Activated CD4-positive, alpha-beta T cell treated with anti-CD3 and anti-CD28 coated beads, Interleukin-2, amount 10 ng/mL, durations not matched to agents 24 days and 14 days (primary cell): ENCODE measurements at regions not wholly inside any gene's neighbourhood (a gene's known extent, or its start where the extent isn't known, plus 50 kb on each side); places are given as distances from the start of the nearest gene placed in this dataset.

Experiments
- DNase-seq: peaks from one replicate; pipeline ENCODE4 v3.0.0; 2022
- H3K27ac Mint-ChIP-seq: one replicate; pipeline ENCODE4 v1.8.0; 2022; ENCODE audit warnings: mild to moderate bottlenecking, mixed read lengths
- H3K27me3 Mint-ChIP-seq: one replicate; pipeline ENCODE4 v1.8.0; 2022; ENCODE audit warnings: mixed read lengths
- H3K36me3 Mint-ChIP-seq: one replicate; pipeline ENCODE4 v1.8.0; 2022; ENCODE audit warnings: low read depth, mild to moderate bottlenecking, mixed read lengths
- H3K4me1 Mint-ChIP-seq: one replicate; pipeline ENCODE4 v1.8.0; 2021; ENCODE audit warnings: mixed read lengths
- H3K4me3 Mint-ChIP-seq: one replicate; pipeline ENCODE4 v1.8.0; 2022; ENCODE audit warnings: mild to moderate bottlenecking, moderate library complexity, mixed read lengths
- H3K9me3 Mint-ChIP-seq: one replicate; pipeline ENCODE4 v1.8.0; 2021; ENCODE audit warnings: mixed read lengths
- intact Hi-C: fragments of 100-400 bp; cut with micrococcal nuclease; formaldehyde crosslinking; loops from one replicate; pipeline ENCODE4 v1.15.1; 2023

DNA sequence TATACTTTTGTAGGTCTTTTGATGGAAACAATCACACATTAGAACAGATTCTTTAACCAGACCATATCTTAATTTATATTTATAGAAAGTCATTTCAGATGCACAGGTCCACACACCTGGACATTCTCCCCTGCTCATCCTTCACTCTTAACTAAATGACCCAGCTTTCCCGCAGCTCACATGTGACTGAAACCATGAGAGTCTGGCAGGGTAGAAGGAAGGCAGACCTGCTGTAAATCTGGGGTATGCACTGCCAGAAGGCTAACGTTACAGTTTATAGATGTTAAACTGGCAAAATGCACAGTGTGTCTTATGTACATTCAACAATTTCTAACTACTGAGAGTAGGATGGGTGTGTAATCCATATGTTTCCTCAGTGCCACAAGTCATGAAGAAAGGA lies 359.5 kb upstream of the SPTLC3 start:
- DNase-seq, result no peak
- Mint-ChIP-seq H3K9me3 (no peaks in the 10 kb centered on the region), H3K27me3 (no peaks in the 10 kb centered on the region), H3K27ac (no peak overlapping the region), H3K4me1 (no peaks in the 10 kb centered on the region), H3K36me3 (no peaks in the 10 kb centered on the region), H3K4me3 (no peak overlapping the region)
- intact Hi-C loops, result no loop called here

DNA sequence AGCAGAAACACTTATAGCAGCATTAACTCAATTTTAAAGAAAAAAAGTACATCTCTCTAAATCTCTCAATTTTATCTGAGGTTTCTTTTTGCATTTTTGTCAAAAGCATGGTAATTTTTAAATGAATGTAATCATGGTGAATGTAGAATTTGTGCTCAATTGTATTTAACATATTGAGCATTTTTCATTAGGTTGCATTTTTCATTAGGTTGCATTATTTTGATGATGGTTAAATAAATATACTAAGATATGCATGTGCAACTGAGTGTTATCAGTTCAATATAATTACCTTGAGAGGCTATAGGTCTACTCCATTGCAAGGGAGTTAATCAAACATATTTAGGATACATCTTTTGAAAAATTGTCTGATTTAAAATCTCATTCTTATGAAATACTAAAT lies 355.1 kb upstream of the SPTLC3 start:
- Mint-ChIP-seq H3K27ac (no peak overlapping the region), H3K4me3 (no peak overlapping the region), H3K27me3 (no peaks in the 10 kb centered on the region), H3K36me3 (no peaks in the 10 kb centered on the region), H3K4me1 (no peaks in the 10 kb centered on the region), H3K9me3 (no peaks in the 10 kb centered on the region)
- no peak for DNase-seq
- intact Hi-C loops, result no loop called here

DNA sequence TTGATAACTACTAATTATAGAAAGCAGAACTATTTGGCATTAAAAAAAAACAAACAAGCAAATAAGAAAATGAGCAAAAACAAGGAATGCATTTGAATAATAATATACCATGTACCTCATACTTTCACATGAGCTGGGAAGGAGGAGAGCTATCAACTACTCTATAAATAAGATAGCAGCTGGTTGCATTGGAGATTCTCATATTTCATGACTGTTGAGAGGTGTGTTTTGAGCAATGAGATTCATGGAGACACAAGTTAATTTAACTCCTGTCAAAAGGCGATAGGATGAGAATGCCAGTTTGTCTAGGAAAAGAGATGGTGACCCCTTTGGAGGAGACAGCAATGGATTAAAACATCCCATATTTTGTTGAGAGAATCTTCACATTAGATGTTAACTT lies 348.8 kb upstream of the SPTLC3 start:
- no peaks in the 10 kb centered on the region for H3K36me3 Mint-ChIP-seq
- no peak overlapping the region for H3K27ac Mint-ChIP-seq
- H3K4me3 Mint-ChIP-seq, result no peak overlapping the region
- DNase-seq, result no peak
- no peaks in the 10 kb centered on the region for H3K27me3 Mint-ChIP-seq
- H3K9me3 Mint-ChIP-seq, result peaks cover 3% of the 10 kb centered on the region
- no peaks in the 10 kb centered on the region for H3K4me1 Mint-ChIP-seq
- intact Hi-C loops, result no loop called here

DNA sequence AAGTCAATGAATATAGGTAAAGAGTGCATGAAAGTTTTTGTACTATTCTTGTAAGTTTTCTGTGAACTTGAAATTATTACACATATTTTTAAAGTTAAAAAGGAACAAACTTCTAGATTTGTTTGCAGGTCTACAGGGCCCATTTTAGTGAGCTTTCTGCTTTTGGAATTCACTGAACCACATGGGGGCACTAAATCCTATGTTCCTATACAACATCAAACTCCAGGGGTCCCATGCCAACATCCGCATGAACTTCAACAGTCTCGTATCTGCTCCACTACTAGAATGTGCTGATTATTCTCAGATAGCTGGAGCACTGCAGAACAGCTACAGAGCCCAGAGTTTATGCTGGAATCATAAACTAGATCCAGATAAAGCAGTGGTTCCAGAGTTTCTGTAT lies 347.9 kb upstream of the SPTLC3 start:
- Mint-ChIP-seq H3K9me3 (peaks cover 3% of the 10 kb centered on the region), H3K27ac (no peak overlapping the region), H3K27me3 (no peaks in the 10 kb centered on the region), H3K4me3 (no peak overlapping the region), H3K36me3 (no peaks in the 10 kb centered on the region), H3K4me1 (no peaks in the 10 kb centered on the region)
- intact Hi-C loops, result no loop called here
- DNase-seq, result no peak

DNA sequence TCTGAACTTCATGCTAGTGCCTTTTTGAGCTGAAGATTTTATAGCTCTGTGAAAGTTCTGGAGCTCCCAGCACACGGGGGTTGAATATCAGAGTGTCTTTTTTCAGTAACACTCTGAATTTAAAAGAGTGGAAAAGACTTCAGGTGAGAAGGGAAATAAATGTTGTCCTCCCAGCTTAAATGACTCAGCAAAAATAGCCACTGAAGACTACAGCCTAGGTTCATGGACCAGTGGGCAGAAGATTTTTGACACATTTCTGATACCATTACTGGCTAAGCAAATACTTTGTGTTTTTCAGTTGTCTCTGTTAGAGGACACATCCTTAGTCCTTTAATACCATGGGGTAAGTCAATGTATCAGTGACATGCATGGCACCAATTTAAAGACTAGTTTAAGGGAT lies 338.5 kb upstream of the SPTLC3 start:
- no peaks in the 10 kb centered on the region for H3K4me1 Mint-ChIP-seq
- H3K9me3 Mint-ChIP-seq, result peaks cover 5% of the 10 kb centered on the region

DNA sequence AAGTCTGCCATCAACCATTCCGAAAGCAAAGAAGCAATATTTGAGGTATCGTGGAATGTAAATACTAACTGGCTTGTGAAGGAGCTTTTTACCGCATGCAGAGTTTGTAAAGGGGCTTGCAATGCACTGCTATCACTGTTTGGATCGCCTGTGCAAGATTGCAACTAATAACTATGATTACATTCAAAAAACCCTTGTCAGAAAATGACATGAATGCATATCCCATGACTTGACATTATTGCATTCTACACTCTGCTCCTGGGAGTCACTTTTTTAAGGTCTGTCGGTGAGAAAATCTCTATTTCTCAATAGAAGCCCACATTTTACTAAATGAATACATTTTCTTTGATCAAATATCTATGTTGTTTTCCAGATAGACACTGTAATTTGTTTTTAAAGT lies 335.4 kb upstream of the SPTLC3 start:
- no peak overlapping the region for H3K4me3 Mint-ChIP-seq
- intact Hi-C loops, result no loop called here
- H3K27me3 Mint-ChIP-seq, result no peaks in the 10 kb centered on the region
- peaks cover 5% of the 10 kb centered on the region for H3K9me3 Mint-ChIP-seq
- no peaks in the 10 kb centered on the region for H3K36me3 Mint-ChIP-seq
- H3K27ac Mint-ChIP-seq, result no peak overlapping the region
- H3K4me1 Mint-ChIP-seq, result no peaks in the 10 kb centered on the region
- no peak for DNase-seq

More for the DNA sequence above, 338.5 kb upstream of the SPTLC3 start:
- intact Hi-C loops, result no loop called here
- no peaks in the 10 kb centered on the region for H3K27me3 Mint-ChIP-seq
- no peak overlapping the region for H3K27ac Mint-ChIP-seq
- H3K36me3 Mint-ChIP-seq, result no peaks in the 10 kb centered on the region
- DNase-seq, result no peak
- H3K4me3 Mint-ChIP-seq, result no peak overlapping the region

DNA sequence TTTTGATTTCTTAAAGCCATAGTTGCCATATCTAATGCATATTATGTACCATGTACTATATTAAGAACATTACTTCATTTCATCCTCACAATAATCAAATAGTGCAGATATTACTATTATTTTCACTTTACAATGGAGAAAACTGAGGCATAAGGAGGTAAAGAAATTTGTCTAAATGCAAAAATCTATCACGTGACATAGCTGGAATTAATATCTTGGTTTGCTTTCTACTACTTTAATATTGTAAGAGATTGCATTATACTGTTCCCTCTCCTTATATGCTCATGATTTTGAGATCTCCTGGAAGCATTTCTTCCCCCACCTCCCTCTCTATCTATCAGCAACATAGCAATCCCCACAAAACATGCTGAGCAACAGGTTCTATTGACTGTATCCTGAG lies 330.8 kb upstream of the SPTLC3 start:
- intact Hi-C loops, result no loop called here
- no peaks in the 10 kb centered on the region for H3K27me3 Mint-ChIP-seq
- H3K4me1 Mint-ChIP-seq, result no peaks in the 10 kb centered on the region
- H3K9me3 Mint-ChIP-seq, result no peaks in the 10 kb centered on the region
- DNase-seq, result no peak
- H3K36me3 Mint-ChIP-seq, result no peaks in the 10 kb centered on the region
- H3K4me3 Mint-ChIP-seq, result no peak overlapping the region
- H3K27ac Mint-ChIP-seq, result no peak overlapping the region

DNA sequence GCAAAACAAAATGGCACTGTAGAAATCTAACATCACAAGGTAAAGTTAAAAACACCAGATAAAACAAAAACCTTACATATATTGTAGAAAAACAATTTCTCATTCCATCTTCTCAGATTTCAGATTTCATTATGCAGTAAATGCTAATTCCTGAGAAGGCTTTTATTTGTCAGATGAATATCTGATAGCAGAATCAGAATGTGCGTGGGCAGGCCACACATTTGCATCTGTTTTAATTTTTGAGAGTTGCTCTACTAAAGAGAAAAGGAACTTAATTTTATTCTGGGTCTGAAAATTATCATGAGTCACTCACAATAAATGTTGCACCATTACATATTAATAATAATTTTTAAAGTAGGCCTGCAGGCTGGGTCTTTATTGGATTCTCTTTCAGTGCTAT lies 329.3 kb upstream of the SPTLC3 start:
- Mint-ChIP-seq H3K4me3 (no peak overlapping the region), H3K36me3 (no peaks in the 10 kb centered on the region), H3K4me1 (no peaks in the 10 kb centered on the region), H3K9me3 (no peaks in the 10 kb centered on the region), H3K27ac (no peak overlapping the region), H3K27me3 (no peaks in the 10 kb centered on the region)
- intact Hi-C loops, result no loop called here
- no peak for DNase-seq

DNA sequence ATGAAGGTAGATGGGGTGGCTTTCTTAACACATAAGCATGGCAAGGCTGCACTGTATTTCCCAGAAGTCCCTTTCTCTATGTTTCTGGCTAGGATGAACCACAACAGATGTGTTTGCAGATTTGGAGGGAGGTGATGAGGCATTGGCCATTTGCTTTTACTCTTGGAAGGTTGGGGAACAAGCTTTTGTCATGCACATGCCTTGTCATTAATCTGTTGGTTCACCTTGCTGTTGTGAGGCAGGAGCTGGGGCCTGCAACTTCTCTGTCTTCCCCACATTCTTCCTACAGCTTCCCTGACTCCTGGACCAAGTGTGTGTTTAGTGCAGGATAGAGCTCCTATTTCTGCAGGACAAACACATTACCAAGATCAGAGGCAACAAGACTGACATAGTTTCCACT lies 326.2 kb upstream of the SPTLC3 start:
- H3K4me3 Mint-ChIP-seq, result no peak overlapping the region
- H3K4me1 Mint-ChIP-seq, result no peaks in the 10 kb centered on the region
- intact Hi-C loops, result no loop called here
- H3K9me3 Mint-ChIP-seq, result no peaks in the 10 kb centered on the region
- no peak overlapping the region for H3K27ac Mint-ChIP-seq
- no peaks in the 10 kb centered on the region for H3K36me3 Mint-ChIP-seq
- H3K27me3 Mint-ChIP-seq, result no peaks in the 10 kb centered on the region
- DNase-seq, result no peak

DNA sequence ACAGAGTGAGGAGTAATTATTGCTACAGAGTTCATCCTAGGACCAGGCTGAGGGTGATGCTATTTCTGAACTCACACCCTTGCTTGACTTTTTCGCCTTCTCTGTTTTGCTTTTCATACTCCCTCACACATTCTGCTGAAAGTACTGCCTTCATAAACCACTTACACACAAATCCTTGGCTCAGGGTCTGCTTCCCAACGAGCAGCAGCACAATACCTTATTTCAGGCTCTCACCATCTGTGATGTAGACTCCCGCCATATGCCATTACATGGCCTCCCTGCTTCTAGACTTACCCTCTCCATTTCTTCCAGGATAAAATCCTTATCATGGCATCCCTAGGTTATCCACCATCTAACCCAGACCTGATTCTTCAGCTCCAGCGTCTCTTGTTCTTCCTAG lies 321.3 kb upstream of the SPTLC3 start:
- no peaks in the 10 kb centered on the region for H3K9me3 Mint-ChIP-seq
- no peaks in the 10 kb centered on the region for H3K27me3 Mint-ChIP-seq
- DNase-seq, result no peak
- intact Hi-C loops, result no loop called here
- H3K4me3 Mint-ChIP-seq, result no peak overlapping the region
- H3K36me3 Mint-ChIP-seq, result no peaks in the 10 kb centered on the region
- H3K27ac Mint-ChIP-seq, result no peak overlapping the region
- H3K4me1 Mint-ChIP-seq, result no peaks in the 10 kb centered on the region

DNA sequence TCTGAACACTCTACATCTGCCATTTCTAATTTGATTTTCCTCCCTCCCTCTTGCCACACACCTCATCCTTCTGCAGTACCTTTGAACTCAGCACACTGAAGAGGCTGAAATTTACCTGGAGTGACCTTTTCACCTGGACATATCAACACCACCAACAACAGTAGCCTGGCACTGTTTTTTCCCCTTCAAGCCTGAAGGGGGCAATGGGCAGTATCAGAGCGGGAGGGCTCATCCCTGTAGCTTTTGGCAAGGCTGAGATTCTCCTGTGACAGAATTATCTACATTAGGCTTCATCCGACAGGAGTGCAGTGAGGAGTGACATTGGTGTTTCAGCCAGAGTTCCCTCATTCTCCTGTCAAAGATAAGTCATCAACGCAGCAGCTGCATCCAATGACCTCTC lies 312.8 kb upstream of the SPTLC3 start:
- Mint-ChIP-seq H3K4me1 (no peaks in the 10 kb centered on the region), H3K27me3 (no peaks in the 10 kb centered on the region), H3K36me3 (no peaks in the 10 kb centered on the region), H3K27ac (no peak overlapping the region), H3K4me3 (no peak overlapping the region), H3K9me3 (peaks cover 3% of the 10 kb centered on the region)
- DNase-seq, result no peak
- intact Hi-C loops, result no loop called here

DNA sequence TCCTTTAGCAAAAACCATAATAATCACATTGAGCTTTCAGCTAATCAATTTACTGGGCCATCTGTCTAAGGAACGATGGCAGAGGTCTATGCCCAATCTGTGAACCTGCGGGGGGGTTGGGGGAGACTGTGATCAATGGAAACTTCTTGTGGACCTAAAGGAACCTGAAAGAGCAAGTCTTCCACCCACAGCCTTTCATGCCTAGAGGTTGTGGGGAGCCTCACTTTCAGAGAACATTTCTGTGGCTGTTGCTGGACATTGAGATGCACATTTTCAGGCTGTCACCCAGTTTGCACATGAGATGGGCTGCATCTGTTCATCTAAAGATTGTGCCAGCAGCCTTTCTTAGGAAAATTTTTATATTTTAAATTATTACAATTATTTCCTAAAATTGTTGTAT lies 310.0 kb upstream of the SPTLC3 start:
- Mint-ChIP-seq H3K27ac (no peak overlapping the region), H3K4me3 (no peak overlapping the region), H3K36me3 (no peaks in the 10 kb centered on the region), H3K4me1 (no peaks in the 10 kb centered on the region), H3K9me3 (peaks cover 3% of the 10 kb centered on the region), H3K27me3 (no peaks in the 10 kb centered on the region)
- no peak for DNase-seq
- intact Hi-C loops, result no loop called here

DNA sequence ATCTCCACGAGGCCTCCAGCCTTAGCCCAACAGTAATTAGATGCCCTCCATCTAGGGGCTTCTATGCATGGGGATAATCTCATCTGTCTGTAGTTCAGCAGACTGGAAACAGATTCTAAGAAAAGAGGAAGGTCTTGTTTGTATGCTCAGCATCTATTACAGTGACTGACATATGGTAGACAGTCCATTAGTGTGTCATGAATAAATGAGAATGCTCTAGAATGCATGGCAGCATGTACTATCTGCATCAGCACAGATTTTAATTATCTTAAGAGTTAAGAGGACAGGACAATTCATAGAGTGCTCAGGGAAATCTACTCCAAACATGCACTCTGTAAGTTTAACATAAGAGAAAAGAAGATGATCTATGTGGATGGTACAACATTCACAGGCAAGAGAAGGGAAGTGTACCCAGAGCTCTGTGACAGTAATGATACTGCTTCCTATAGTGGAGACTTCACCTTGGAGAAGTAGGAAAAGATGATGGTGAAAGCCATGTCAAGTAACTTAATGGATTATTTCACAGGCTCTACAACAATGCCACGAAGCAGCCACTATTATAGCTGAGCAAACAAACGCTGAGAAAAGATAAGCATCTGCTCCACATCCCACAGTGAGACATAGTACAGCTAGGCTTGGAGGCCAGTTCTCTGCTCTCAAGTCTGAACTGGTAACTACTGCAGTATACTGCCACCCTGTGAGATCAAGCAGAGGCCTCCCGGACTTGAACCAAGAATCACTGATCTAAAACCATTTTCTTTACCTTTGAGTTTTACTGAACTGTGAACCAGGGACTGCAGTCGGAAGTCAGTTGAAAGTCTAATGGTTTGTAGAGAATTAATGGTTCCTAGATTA lies 309.2 kb upstream of the SPTLC3 start:
- Mint-ChIP-seq H3K9me3 (peaks cover 3% of the 10 kb centered on the region), H3K4me1 (no peaks in the 10 kb centered on the region), H3K27ac (no peak overlapping the region), H3K36me3 (no peaks in the 10 kb centered on the region), H3K27me3 (no peaks in the 10 kb centered on the region), H3K4me3 (no peak overlapping the region)
- intact Hi-C loops, result no loop called here
- no peak for DNase-seq

DNA sequence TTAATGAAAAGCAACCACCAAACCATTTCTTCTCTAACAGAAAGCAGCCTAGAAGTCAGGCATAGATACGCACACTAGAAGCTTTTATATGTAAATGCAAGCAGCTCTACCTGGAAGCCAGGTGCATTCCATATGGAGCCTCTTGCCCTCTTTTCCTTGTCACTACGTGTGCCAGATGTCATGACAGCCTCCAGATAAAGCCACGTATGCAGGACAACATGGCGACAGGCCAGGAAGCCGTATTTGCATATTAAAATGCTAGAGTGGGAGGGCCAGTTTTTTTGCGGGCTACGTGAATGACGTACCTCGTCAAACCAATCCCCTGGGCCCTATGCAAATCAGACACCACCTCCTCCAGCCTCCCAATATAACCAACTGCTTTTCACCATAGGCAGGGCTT lies 308.1 kb upstream of the SPTLC3 start:
- Mint-ChIP-seq H3K4me1 (no peaks in the 10 kb centered on the region), H3K4me3 (no peak overlapping the region), H3K36me3 (no peaks in the 10 kb centered on the region), H3K27me3 (no peaks in the 10 kb centered on the region), H3K27ac (no peak overlapping the region), H3K9me3 (peaks cover 3% of the 10 kb centered on the region)
- DNase-seq, result no peak
- intact Hi-C loops, result no loop called here

DNA sequence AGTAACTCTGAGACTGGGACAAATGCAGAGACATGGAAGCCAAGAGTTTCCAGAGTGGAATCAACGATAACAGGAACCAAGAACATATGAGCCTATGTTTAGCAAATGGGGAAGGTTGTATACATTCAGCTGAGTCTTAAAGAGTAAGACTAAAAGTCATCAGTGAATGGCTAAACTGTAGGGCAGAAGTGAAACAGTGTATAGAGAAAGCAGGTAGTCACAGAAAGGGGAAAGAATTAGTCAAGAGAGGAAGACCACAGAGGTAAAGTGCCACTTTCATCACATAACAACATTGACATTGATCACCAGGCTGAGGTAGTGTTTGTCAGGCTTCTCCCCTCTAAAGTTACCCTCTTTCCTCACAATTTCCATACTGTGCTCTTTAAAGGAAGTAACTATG lies 306.5 kb upstream of the SPTLC3 start:
- DNase-seq, result no peak
- H3K4me3 Mint-ChIP-seq, result no peak overlapping the region
- no peaks in the 10 kb centered on the region for H3K27me3 Mint-ChIP-seq
- no peaks in the 10 kb centered on the region for H3K4me1 Mint-ChIP-seq
- H3K27ac Mint-ChIP-seq, result no peak overlapping the region
- intact Hi-C loops, result no loop called here
- H3K36me3 Mint-ChIP-seq, result no peaks in the 10 kb centered on the region
- peaks cover 3% of the 10 kb centered on the region for H3K9me3 Mint-ChIP-seq
